K562 (cell line): ENCODE measurements at regions not wholly inside any gene's neighbourhood (a gene's known extent, or its start where the extent isn't known, plus 50 kb on each side); places are given as distances from the start of the nearest gene placed in this dataset.

Experiments used
- ATAC-seq: fragments of 200-7000 bp; cut with Tn5 transposase; 3 replicates; pipeline ENCODE4 v1.9.1; 2020; ENCODE audit warnings: moderate library complexity
- BruUV-seq: library from RNA; stranded (reverse); fragments of 400-500 nt; replicated peaks from 2 replicates; lab custom pipeline; 2021; lab: Mats Ljungman, UMichigan
- CTCF ChIA-PET: fragments of 300-600 bp; formaldehyde crosslinking; extraction: SDS; loops from one replicate; lab custom pipeline; 2021; ENCODE audit warnings: low intra/inter-chr PET ratio; lab: Yijun Ruan, JAX
- POLR2A ChIA-PET: fragments of 300-600, 350-650 bp; sonication (Branson Sonifier 250); formaldehyde crosslinking; extraction: SDS; loops from one replicate; lab custom pipeline; 2021; ENCODE audit warnings: antibody characterized with exemption, inconsistent platforms; lab: Yijun Ruan, JAX
- DNase-seq, 4 experiments: peaks; one replicate each; pipeline versions ENCODE4 v3.0.0 to v3.0.0-alpha.2; 2011 to 2018; ENCODE audit warnings: low spot score in 3 of 4, mixed read lengths in 3 of 4; ENCODE audit errors: extremely low read depth in 1 of 4
- FAIRE-seq: peaks from 2 replicates; lab custom pipeline; 2011; peaks lifted over from hg19 to GRCh38; lab: Jason Lieb, UNC
- H2AFZ ChIP-seq: 2 replicates; pipeline ENCODE4 v1.6.0; 2011; ENCODE audit warnings: low read depth, low read length, control low read depth, inconsistent platforms
- H3K27ac ChIP-seq: fragments of 200-600 bp; 3 replicates; pipeline ENCODE4 v1.8.0; 2011; ENCODE audit warnings: low read depth, mild to moderate bottlenecking, control low read depth, inconsistent platforms, low read length, moderate library complexity, mixed read lengths; ENCODE audit errors: extremely low read depth
- H3K27me3 ChIP-seq, 2 experiments: fragments of 300-600 bp in 1 of 2; 2 replicates in 1 of 2; 3 replicates in 1 of 2; pipeline versions ENCODE4 v1.6.0 to v1.8.0; 2011; ENCODE audit warnings: inconsistent platforms in 2 of 2, low read length in 2 of 2, mild to moderate bottlenecking in 1 of 2, mixed read lengths in 1 of 2, moderate library complexity in 1 of 2; ENCODE audit not compliant: control insufficient read depth in 2 of 2, insufficient read depth in 2 of 2
- H3K36me3 ChIP-seq: fragments of 300-600 bp; 3 replicates; pipeline ENCODE4 v1.8.0; 2011; ENCODE audit warnings: mild to moderate bottlenecking, low read length, inconsistent platforms; ENCODE audit not compliant: control insufficient read depth, insufficient read depth
- H3K4me1 ChIP-seq, 2 experiments: fragments of 200-600 bp in 1 of 2; replicated peaks in 1 of 2; 2 replicates in 1 of 2; 3 replicates in 1 of 2; pipeline versions ENCODE4 v1.5.1 to v1.8.0; 2011; ENCODE audit warnings: inconsistent platforms in 2 of 2, low read length in 2 of 2, mild to moderate bottlenecking in 1 of 2, mixed read lengths in 1 of 2, moderate library complexity in 1 of 2; ENCODE audit not compliant: control insufficient read depth in 2 of 2, insufficient read depth in 2 of 2
- H3K4me2 ChIP-seq: 2 replicates; pipeline ENCODE4 v1.6.1; 2011; ENCODE audit warnings: low read length, control low read depth, inconsistent platforms, mixed read lengths; ENCODE audit not compliant: insufficient read depth
- H3K4me3 ChIP-seq: fragments of 200-600 bp; sonication (generic), shearing (Covaris generic); 2 replicates; pipeline ENCODE4 v1.5.1; 2016; ENCODE audit warnings: control low read depth, inconsistent platforms
- H3K79me2 ChIP-seq: fragments of 200-600 bp; 3 replicates; pipeline ENCODE4 v1.8.0; 2011; ENCODE audit warnings: low read length, inconsistent platforms; ENCODE audit not compliant: control insufficient read depth, insufficient read depth
- H3K9ac ChIP-seq, 2 experiments: 2 replicates each; pipeline versions ENCODE4 v1.6.0 to v1.6.1; 2011; ENCODE audit warnings: low read depth in 2 of 2, low read length in 2 of 2, control low read depth in 1 of 2, inconsistent platforms in 1 of 2, mild to moderate bottlenecking in 1 of 2, mixed read lengths in 1 of 2; ENCODE audit not compliant: insufficient read depth in 1 of 2
- H3K9me1 ChIP-seq: one replicate; pipeline ENCODE4 v1.6.0; 2011; ENCODE audit warnings: inconsistent platforms, mild to moderate bottlenecking, low read length, moderate library complexity; ENCODE audit not compliant: control insufficient read depth, insufficient read depth
- H3K9me3 ChIP-seq: replicated peaks from 2 replicates; pipeline ENCODE4 v1.5.1; 2011; ENCODE audit warnings: low read depth, low read length, inconsistent platforms; ENCODE audit not compliant: control insufficient read depth, insufficient read depth
- H4K20me1 ChIP-seq: replicated peaks from 2 replicates; pipeline ENCODE4 v1.6.1; 2011; ENCODE audit warnings: low read length, inconsistent platforms, mixed read lengths; ENCODE audit not compliant: control insufficient read depth, insufficient read depth
- CBX8 ChIP-seq: fragments of 200-600 bp; sonication (generic); IDR thresholded peaks from 2 replicates; pipeline ENCODE4 v1.6.1; 2012; ENCODE audit warnings: borderline replicate concordance, mixed run types, low read depth, mild to moderate bottlenecking, moderate library complexity, mixed read lengths, low read length, control low read depth, inconsistent platforms; ENCODE audit not compliant: poor library complexity, severe bottlenecking; ENCODE audit errors: extremely low read depth
- ELF4 ChIP-seq: fragments of 450-650 bp; formaldehyde crosslinking; IDR thresholded peaks from 2 replicates; pipeline ENCODE4 v1.4.0; 2022; ENCODE audit warnings: missing genetic modification characterization
- ETV5 ChIP-seq: sonication (generic); formaldehyde crosslinking; IDR thresholded peaks from 2 replicates; pipeline ENCODE4 v1.4.0; 2020; ENCODE audit warnings: low read depth, mild to moderate bottlenecking, missing genetic modification reagents
- KDM2B ChIP-seq: fragments of 250-450 bp; sonication (Bioruptor Pico); IDR thresholded peaks from 2 replicates; pipeline ENCODE4 v1.8.0; 2021; ENCODE audit warnings: mild to moderate bottlenecking, moderate library complexity
- RAD21 ChIP-seq, 2 experiments: fragments of 250-450 bp in 1 of 2; fragments of 450-650 bp in 1 of 2; sonication (Bioruptor Pico) in 1 of 2; formaldehyde crosslinking in 1 of 2; IDR thresholded peaks in 1 of 2; conservative IDR thresholded peaks in 1 of 2; 2 replicates each; pipeline versions ENCODE4 v1.4.0 to v1.8.0; 2020 to 2022; ENCODE audit warnings: mild to moderate bottlenecking in 2 of 2, moderate library complexity in 1 of 2
- U2AF1 ChIP-seq: fragments of 200-400 bp; formaldehyde crosslinking; optimal IDR thresholded peaks from 2 replicates; pipeline ENCODE3; 2017; ENCODE audit warnings: mild to moderate bottlenecking, low read depth, low read length, moderate library complexity
- ZEB2 ChIP-seq: fragments of 450-650 bp; IDR thresholded peaks from 2 replicates; pipeline ENCODE4 v1.6.1; 2016
- ZFP1 ChIP-seq: fragments of 450-650 bp; formaldehyde crosslinking; IDR thresholded peaks from 2 replicates; pipeline ENCODE4 v1.4.0; 2020; ENCODE audit warnings: mild to moderate bottlenecking, mixed read lengths
- WGBS: fragments of 100-300 bp; shearing (Covaris generic); methylation state at CpG from one replicate; pipeline ENCODE4 v1.1.6; 2016; ENCODE audit warnings: low coverage, mixed read lengths; ENCODE audit not compliant: insufficient coverage; ENCODE audit errors: missing lambda C conversion rate; 5-methylcytosine and 5-hydroxymethylcytosine counted together
- in situ Hi-C: fragments of 300-500 bp; cut with MboI; formaldehyde crosslinking; loops from 4 replicates; pipeline ENCODE4 v1.15.0; 2018; ENCODE audit warnings: inconsistent platforms, mixed read lengths
- intact Hi-C: fragments of 100-400 bp; cut with micrococcal nuclease; formaldehyde crosslinking; loops from 2 replicates; pipeline ENCODE4 v1.14.2; 2022
- TF ChIP-seq, protein P1 (sequence below): fragments of 450-650 bp; IDR thresholded peaks from one replicate; pipeline ENCODE4 v1.6.1; 2018; ENCODE audit warnings: mild to moderate bottlenecking, moderate library complexity; ENCODE audit not compliant: partially characterized antibody
- TF ChIP-seq, protein P2 (sequence below): fragments of 450-650 bp; IDR thresholded peaks from 2 replicates; pipeline ENCODE4 v1.6.1; 2017; ENCODE audit warnings: antibody characterized with exemption, mild to moderate bottlenecking

DNA sequence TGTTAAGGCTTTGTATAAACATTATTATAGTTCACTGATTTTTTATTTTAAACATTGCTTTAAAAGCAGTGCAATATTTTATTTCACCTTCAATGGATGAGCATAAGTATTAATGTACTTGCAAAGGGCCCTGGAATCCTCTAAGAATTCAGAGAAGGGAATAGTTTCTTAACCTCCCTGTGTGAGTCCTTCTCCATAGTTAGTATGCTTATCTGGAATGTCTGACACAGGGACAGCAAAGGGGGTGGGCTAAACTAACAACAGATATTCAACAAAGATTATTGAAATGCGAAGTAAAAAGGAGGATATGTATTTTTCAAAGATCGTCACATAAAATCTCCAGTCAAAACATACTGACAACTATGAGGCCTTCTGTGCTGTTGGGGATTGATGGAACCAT is 300.4 kb downstream of the CENPW start:
- ChIA-PET CTCF (no interaction called here), POLR2A (no interaction called here)
- no TSS peak for BruUV-seq
- H3K4me2 ChIP-seq: no peak overlapping the region
- intact Hi-C loops: no loop called here
- no peak overlapping the region for H3K4me3 ChIP-seq
- H3K79me2 ChIP-seq: no peaks in the 10 kb centered on the region
- in situ Hi-C loops: no loop called here
- no peaks in the 10 kb centered on the region for H3K4me1 ChIP-seq
- no peak overlapping the region for H2AFZ ChIP-seq
- 0% methylated on average over 2 of the region's 2 CpGs for WGBS
- no peaks in the 10 kb centered on the region for H3K27me3 ChIP-seq
- no peaks in the 10 kb centered on the region for H3K9me3 ChIP-seq
- FAIRE-seq: no peak
- no peaks in the 10 kb centered on the region for H3K9me1 ChIP-seq
- no peaks in the 10 kb centered on the region for H3K36me3 ChIP-seq
- no peak for ATAC-seq
- no peak overlapping the region for H3K9ac ChIP-seq
- no peak overlapping the region for H3K27ac ChIP-seq
- no peaks in the 10 kb centered on the region for H4K20me1 ChIP-seq
- DNase-seq: no peak
- TF ChIP-seq RAD21 (CRISPR knock-in tag; conservative IDR thresholded peaks at IDR 0.05 in 1 of 2, IDR thresholded peaks at IDR 0.05 in 1 of 2): no peak
- TF ChIP-seq CBX8: no peak
- TF ChIP-seq, protein P1, sequence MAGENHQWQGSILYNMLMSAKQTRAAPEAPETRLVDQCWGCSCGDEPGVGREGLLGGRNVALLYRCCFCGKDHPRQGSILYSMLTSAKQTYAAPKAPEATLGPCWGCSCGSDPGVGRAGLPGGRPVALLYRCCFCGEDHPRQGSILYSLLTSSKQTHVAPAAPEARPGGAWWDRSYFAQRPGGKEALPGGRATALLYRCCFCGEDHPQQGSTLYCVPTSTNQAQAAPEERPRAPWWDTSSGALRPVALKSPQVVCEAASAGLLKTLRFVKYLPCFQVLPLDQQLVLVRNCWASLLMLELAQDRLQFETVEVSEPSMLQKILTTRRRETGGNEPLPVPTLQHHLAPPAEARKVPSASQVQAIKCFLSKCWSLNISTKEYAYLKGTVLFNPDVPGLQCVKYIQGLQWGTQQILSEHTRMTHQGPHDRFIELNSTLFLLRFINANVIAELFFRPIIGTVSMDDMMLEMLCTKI: no peak
- TF ChIP-seq ZEB2: no peak
- no peak for TF ChIP-seq KDM2B (CRISPR knock-in tag)
- TF ChIP-seq ELF4: no peak
- TF ChIP-seq, protein P2, sequence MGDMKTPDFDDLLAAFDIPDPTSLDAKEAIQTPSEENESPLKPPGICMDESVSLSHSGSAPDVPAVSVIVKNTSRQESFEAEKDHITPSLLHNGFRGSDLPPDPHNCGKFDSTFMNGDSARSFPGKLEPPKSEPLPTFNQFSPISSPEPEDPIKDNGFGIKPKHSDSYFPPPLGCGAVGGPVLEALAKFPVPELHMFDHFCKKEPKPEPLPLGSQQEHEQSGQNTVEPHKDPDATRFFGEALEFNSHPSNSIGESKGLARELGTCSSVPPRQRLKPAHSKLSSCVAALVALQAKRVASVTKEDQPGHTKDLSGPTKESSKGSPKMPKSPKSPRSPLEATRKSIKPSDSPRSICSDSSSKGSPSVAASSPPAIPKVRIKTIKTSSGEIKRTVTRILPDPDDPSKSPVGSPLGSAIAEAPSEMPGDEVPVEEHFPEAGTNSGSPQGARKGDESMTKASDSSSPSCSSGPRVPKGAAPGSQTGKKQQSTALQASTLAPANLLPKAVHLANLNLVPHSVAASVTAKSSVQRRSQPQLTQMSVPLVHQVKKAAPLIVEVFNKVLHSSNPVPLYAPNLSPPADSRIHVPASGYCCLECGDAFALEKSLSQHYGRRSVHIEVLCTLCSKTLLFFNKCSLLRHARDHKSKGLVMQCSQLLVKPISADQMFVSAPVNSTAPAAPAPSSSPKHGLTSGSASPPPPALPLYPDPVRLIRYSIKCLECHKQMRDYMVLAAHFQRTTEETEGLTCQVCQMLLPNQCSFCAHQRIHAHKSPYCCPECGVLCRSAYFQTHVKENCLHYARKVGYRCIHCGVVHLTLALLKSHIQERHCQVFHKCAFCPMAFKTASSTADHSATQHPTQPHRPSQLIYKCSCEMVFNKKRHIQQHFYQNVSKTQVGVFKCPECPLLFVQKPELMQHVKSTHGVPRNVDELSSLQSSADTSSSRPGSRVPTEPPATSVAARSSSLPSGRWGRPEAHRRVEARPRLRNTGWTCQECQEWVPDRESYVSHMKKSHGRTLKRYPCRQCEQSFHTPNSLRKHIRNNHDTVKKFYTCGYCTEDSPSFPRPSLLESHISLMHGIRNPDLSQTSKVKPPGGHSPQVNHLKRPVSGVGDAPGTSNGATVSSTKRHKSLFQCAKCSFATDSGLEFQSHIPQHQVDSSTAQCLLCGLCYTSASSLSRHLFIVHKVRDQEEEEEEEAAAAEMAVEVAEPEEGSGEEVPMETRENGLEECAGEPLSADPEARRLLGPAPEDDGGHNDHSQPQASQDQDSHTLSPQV: no peak
- no peak for TF ChIP-seq U2AF1
- no peak for TF ChIP-seq ETV5 (CRISPR knock-in tag)
- no peak for TF ChIP-seq ZFP1
